ENCODE measurements at regions not wholly inside any gene's neighbourhood (a gene's known extent, or its start where the extent isn't known, plus 50 kb on each side); places are given as distances from the start of the nearest gene placed in this dataset.

- Mint-ChIP-seq H3K4me3 (no peak overlapping the region), H3K27ac (no peak overlapping the region), H3K27me3 (ENCODE audit: insufficient read depth) (no peaks in the 10 kb centered on the region; the same call in 1 of the 2 replicates), H3K4me1 (ENCODE audit: low read depth) (no peaks in the 10 kb centered on the region), H3K36me3 (ENCODE audit: low read depth) (no peaks in the 10 kb centered on the region), H3K9me3 (no peaks in the 10 kb centered on the region; the same call in 1 of the 2 replicates)
- TF ChIP-seq, protein P1, sequence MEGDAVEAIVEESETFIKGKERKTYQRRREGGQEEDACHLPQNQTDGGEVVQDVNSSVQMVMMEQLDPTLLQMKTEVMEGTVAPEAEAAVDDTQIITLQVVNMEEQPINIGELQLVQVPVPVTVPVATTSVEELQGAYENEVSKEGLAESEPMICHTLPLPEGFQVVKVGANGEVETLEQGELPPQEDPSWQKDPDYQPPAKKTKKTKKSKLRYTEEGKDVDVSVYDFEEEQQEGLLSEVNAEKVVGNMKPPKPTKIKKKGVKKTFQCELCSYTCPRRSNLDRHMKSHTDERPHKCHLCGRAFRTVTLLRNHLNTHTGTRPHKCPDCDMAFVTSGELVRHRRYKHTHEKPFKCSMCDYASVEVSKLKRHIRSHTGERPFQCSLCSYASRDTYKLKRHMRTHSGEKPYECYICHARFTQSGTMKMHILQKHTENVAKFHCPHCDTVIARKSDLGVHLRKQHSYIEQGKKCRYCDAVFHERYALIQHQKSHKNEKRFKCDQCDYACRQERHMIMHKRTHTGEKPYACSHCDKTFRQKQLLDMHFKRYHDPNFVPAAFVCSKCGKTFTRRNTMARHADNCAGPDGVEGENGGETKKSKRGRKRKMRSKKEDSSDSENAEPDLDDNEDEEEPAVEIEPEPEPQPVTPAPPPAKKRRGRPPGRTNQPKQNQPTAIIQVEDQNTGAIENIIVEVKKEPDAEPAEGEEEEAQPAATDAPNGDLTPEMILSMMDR (IDR thresholded peaks at IDR 0.05), result no peak
- DNase-seq, result no peak
Observed at GRCh38 chr6:156344491-156344890, 432.7 kb upstream of the ARID1B start.

DNA sequence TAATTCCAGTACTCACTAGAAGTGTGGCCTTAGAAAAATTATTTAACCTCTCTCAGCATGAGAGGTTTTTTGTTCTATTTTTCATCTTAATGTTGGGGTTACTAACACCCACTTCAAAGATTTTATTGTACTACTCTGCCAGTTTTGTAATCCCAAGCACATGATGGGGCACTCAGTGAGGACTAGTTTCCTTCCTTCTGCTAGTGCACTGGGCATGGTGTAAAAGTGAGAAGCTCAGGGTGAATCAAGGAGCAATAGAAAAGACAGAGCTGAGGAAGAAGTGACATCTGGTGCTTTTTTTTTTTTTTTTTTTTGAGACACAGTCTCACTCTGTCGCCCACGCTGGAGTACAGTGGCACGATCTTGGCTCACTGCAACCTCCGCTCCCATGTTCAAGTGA is 439.4 kb upstream of the ARID1B start:
- no peak overlapping the region for H3K27ac Mint-ChIP-seq
- TF ChIP-seq, protein P1 (IDR thresholded peaks at IDR 0.05), result no peak
- no peak overlapping the region for H3K4me3 Mint-ChIP-seq
- DNase-seq, result no peak
- no peaks in the 10 kb centered on the region for H3K4me1 Mint-ChIP-seq (ENCODE audit: low read depth)
- H3K27me3 Mint-ChIP-seq (ENCODE audit: insufficient read depth), result no peaks in the 10 kb centered on the region; the same call in 1 of the 2 replicates
- peaks cover 6% of the 10 kb centered on the region for H3K9me3 Mint-ChIP-seq
- H3K36me3 Mint-ChIP-seq (ENCODE audit: low read depth), result no peaks in the 10 kb centered on the region

GRCh38 chr6:156336733-156337132 is 440.4 kb upstream of the ARID1B start:
- Mint-ChIP-seq H3K4me3 (no peak overlapping the region), H3K27me3 (ENCODE audit: insufficient read depth) (no peaks in the 10 kb centered on the region), H3K36me3 (ENCODE audit: low read depth) (no peaks in the 10 kb centered on the region), H3K9me3 (peaks cover 15% of the 10 kb centered on the region), H3K4me1 (ENCODE audit: low read depth) (no peaks in the 10 kb centered on the region), H3K27ac (no peak overlapping the region)
- no peak for DNase-seq
- TF ChIP-seq, protein P1 (IDR thresholded peaks at IDR 0.05), result no peak

DNA sequence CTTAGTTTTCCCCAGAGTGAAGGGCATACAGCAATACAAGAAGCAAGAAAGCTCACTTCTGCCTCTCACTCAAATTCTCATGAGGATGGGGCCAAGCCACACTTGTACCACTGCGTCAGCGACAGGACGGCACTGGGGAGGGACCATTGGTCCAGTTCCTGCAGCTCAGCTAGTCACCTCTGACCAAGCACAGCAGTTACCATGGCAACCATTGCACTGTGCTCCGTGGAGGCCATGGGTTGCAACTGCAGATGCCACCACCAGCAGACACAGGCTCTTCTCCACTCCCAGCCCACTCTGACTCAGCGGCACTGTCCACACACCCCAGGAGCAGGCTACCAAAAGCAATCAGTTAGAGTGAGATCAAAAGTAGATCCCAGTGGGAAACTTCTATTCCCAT is 441.1 kb upstream of the ARID1B start:
- Mint-ChIP-seq H3K4me1 (ENCODE audit: low read depth) (no peaks in the 10 kb centered on the region), H3K27ac (no peak overlapping the region), H3K36me3 (ENCODE audit: low read depth) (no peaks in the 10 kb centered on the region), H3K27me3 (ENCODE audit: insufficient read depth) (no peaks in the 10 kb centered on the region), H3K4me3 (no peak overlapping the region), H3K9me3 (peaks cover 20% of the 10 kb centered on the region)
- DNase-seq, result no peak
- TF ChIP-seq, protein P1 (IDR thresholded peaks at IDR 0.05), result no peak

GRCh38 chr6:156334966-156335365 is 442.2 kb upstream of the ARID1B start:
- TF ChIP-seq, protein P1 (IDR thresholded peaks at IDR 0.05), result no peak
- Mint-ChIP-seq H3K4me1 (ENCODE audit: low read depth) (no peaks in the 10 kb centered on the region), H3K4me3 (no peak overlapping the region), H3K9me3 (peaks cover 24% of the 10 kb centered on the region), H3K27me3 (ENCODE audit: insufficient read depth) (no peaks in the 10 kb centered on the region), H3K27ac (no peak overlapping the region), H3K36me3 (ENCODE audit: low read depth) (no peaks in the 10 kb centered on the region)
- no peak for DNase-seq

- H3K9me3 Mint-ChIP-seq, result peaks cover 5% of the 10 kb centered on the region; the same call in 1 of the 2 replicates
- no peaks in the 10 kb centered on the region; the same call in 1 of the 2 replicates for H3K27me3 Mint-ChIP-seq (ENCODE audit: insufficient read depth)
- no peaks in the 10 kb centered on the region for H3K36me3 Mint-ChIP-seq (ENCODE audit: low read depth)
- TF ChIP-seq, protein P1 (IDR thresholded peaks at IDR 0.05), result no peak
- no peaks in the 10 kb centered on the region for H3K4me1 Mint-ChIP-seq (ENCODE audit: low read depth)
- H3K27ac Mint-ChIP-seq, result no peak overlapping the region
- DNase-seq, result no peak
- H3K4me3 Mint-ChIP-seq, result no peak overlapping the region
Observed at GRCh38 chr6:156319707-156320106, 457.5 kb upstream of the ARID1B start.

Measured in HFFc6 (cell line).